ENCODE measurements at regions not wholly inside any gene's neighbourhood (a gene's known extent, or its start where the extent isn't known, plus 50 kb on each side); places are given as distances from the start of the nearest gene placed in this dataset.
"Not testable (repeated sequence)": the region's sequence is repeated elsewhere in the genome, so short reads cannot be mapped to it uniquely, and the experiment has no call there.

- H3K4me1 ChIP-seq (ENCODE audit: control insufficient read depth in 2 of 2, insufficient read depth in 2 of 2, low read length in 1 of 2) = no peaks in the 10 kb centered on the region
- peaks cover 0 to 2% of the 10 kb centered on the region in 2 donors for H3K36me3 ChIP-seq (ENCODE audit: control insufficient read depth in 2 of 2, insufficient read depth in 2 of 2, low read length in 1 of 2)
- H3K27ac ChIP-seq (ENCODE audit: low read depth in 2 of 2, low read length in 1 of 2) = no peak overlapping the region
- 81 to 89% methylated on average over 9 of the region's 9 CpGs for WGBS, 2 donors
- H3K9me3 ChIP-seq (ENCODE audit: control insufficient read depth in 2 of 2, insufficient read depth in 1 of 2, low read depth in 1 of 2, low read length in 1 of 2) = no peaks in the 10 kb centered on the region
- no peaks in the 10 kb centered on the region for H3K27me3 ChIP-seq (ENCODE audit: control insufficient read depth in 1 of 2, insufficient read depth in 2 of 2, low read length in 2 of 2)
- no peak overlapping the region for H3K4me3 ChIP-seq (ENCODE audit: low read depth in 1 of 2, low read length in 2 of 2)
Observed at GRCh38 chr3:124640635-124641306, 89.5 kb upstream of the UMPS start.

- Histone ChIP-seq H3K9me3 (ENCODE audit: control insufficient read depth in 2 of 2, insufficient read depth in 1 of 2, low read depth in 1 of 2, low read length in 1 of 2) (no peaks in the 10 kb centered on the region), H3K27me3 (ENCODE audit: control insufficient read depth in 1 of 2, insufficient read depth in 2 of 2, low read length in 2 of 2) (no peaks in the 10 kb centered on the region), H3K4me3 (ENCODE audit: low read depth in 1 of 2, low read length in 2 of 2) (no peak overlapping the region), H3K4me1 (ENCODE audit: control insufficient read depth in 2 of 2, insufficient read depth in 2 of 2, low read length in 1 of 2) (no peaks in the 10 kb centered on the region), H3K27ac (ENCODE audit: low read depth in 2 of 2, low read length in 1 of 2) (no peak overlapping the region), H3K36me3 (ENCODE audit: control insufficient read depth in 2 of 2, insufficient read depth in 2 of 2, low read length in 1 of 2) (peaks cover 0 to 2% of the 10 kb centered on the region in 2 donors)
- 91 to 93% methylated on average over 6 of the region's 6 CpGs for WGBS, 2 donors
Observed at GRCh38 chr3:124643453-124643852, 86.8 kb upstream of the UMPS start.

GRCh38 chr3:124646186-124646585 lies 84.1 kb upstream of the UMPS start:
- not testable (repeated sequence) for H3K27ac ChIP-seq (ENCODE audit: low read depth in 2 of 2, low read length in 1 of 2); H3K4me3 ChIP-seq (ENCODE audit: low read depth in 1 of 2, low read length in 2 of 2); H3K9me3 ChIP-seq (ENCODE audit: control insufficient read depth in 2 of 2, insufficient read depth in 1 of 2, low read depth in 1 of 2, low read length in 1 of 2); H3K4me1 ChIP-seq (ENCODE audit: control insufficient read depth in 2 of 2, insufficient read depth in 2 of 2, low read length in 1 of 2); H3K36me3 ChIP-seq (ENCODE audit: control insufficient read depth in 2 of 2, insufficient read depth in 2 of 2, low read length in 1 of 2); H3K27me3 ChIP-seq (ENCODE audit: control insufficient read depth in 1 of 2, insufficient read depth in 2 of 2, low read length in 2 of 2)
- 67 to 79% methylated on average over 4 of the region's 4 CpGs for WGBS, 2 donors

- Histone ChIP-seq H3K4me3 (ENCODE audit: low read depth in 1 of 2, low read length in 2 of 2) (no peak overlapping the region), H3K4me1 (ENCODE audit: control insufficient read depth in 2 of 2, insufficient read depth in 2 of 2, low read length in 1 of 2) (no peaks in the 10 kb centered on the region), H3K36me3 (ENCODE audit: control insufficient read depth in 2 of 2, insufficient read depth in 2 of 2, low read length in 1 of 2) (no peaks in the 10 kb centered on the region), H3K27ac (ENCODE audit: low read depth in 2 of 2, low read length in 1 of 2) (no peak overlapping the region), H3K27me3 (ENCODE audit: control insufficient read depth in 1 of 2, insufficient read depth in 2 of 2, low read length in 2 of 2) (no peaks in the 10 kb centered on the region), H3K9me3 (ENCODE audit: control insufficient read depth in 2 of 2, insufficient read depth in 1 of 2, low read depth in 1 of 2, low read length in 1 of 2) (no peaks in the 10 kb centered on the region)
- WGBS, 2 donors = 95 to 98% methylated on average over 2 of the region's 2 CpGs
Observed at GRCh38 chr3:124648551-124648950, 81.7 kb upstream of the UMPS start.

- Histone ChIP-seq H3K27me3 (ENCODE audit: control insufficient read depth in 1 of 2, insufficient read depth in 2 of 2, low read length in 2 of 2) (no peaks in the 10 kb centered on the region), H3K36me3 (ENCODE audit: control insufficient read depth in 2 of 2, insufficient read depth in 2 of 2, low read length in 1 of 2) (peaks cover 0 to 2% of the 10 kb centered on the region in 2 donors), H3K27ac (ENCODE audit: low read depth in 2 of 2, low read length in 1 of 2) (no peak overlapping the region), H3K4me3 (ENCODE audit: low read depth in 1 of 2, low read length in 2 of 2) (no peak overlapping the region), H3K4me1 (ENCODE audit: control insufficient read depth in 2 of 2, insufficient read depth in 2 of 2, low read length in 1 of 2) (no peaks in the 10 kb centered on the region), H3K9me3 (ENCODE audit: control insufficient read depth in 2 of 2, insufficient read depth in 1 of 2, low read depth in 1 of 2, low read length in 1 of 2) (no peaks in the 10 kb centered on the region)
- WGBS, 2 donors = 55 to 68% methylated on average over 4 of the region's 4 CpGs
Observed at GRCh38 chr3:124650798-124651197, 79.5 kb upstream of the UMPS start.

GRCh38 chr3:124651416-124651815 lies 78.8 kb upstream of the UMPS start:
- not testable (repeated sequence) for H3K36me3 ChIP-seq (ENCODE audit: control insufficient read depth in 2 of 2, insufficient read depth in 2 of 2, low read length in 1 of 2); H3K4me3 ChIP-seq (ENCODE audit: low read depth in 1 of 2, low read length in 2 of 2); H3K27ac ChIP-seq (ENCODE audit: low read depth in 2 of 2, low read length in 1 of 2); H3K4me1 ChIP-seq (ENCODE audit: control insufficient read depth in 2 of 2, insufficient read depth in 2 of 2, low read length in 1 of 2); H3K27me3 ChIP-seq (ENCODE audit: control insufficient read depth in 1 of 2, insufficient read depth in 2 of 2, low read length in 2 of 2); H3K9me3 ChIP-seq (ENCODE audit: control insufficient read depth in 2 of 2, insufficient read depth in 1 of 2, low read depth in 1 of 2, low read length in 1 of 2)
- WGBS, 2 donors = 92 to 96% methylated on average over 1 of the region's 1 CpG

GRCh38 chr3:124652009-124652408 lies 78.2 kb upstream of the UMPS start:
- no peak overlapping the region for H3K4me3 ChIP-seq (ENCODE audit: low read depth in 1 of 2, low read length in 2 of 2)
- H3K27ac ChIP-seq (ENCODE audit: low read depth in 2 of 2, low read length in 1 of 2) = no peak overlapping the region
- H3K9me3 ChIP-seq (ENCODE audit: control insufficient read depth in 2 of 2, insufficient read depth in 1 of 2, low read depth in 1 of 2, low read length in 1 of 2) = no peaks in the 10 kb centered on the region
- no peaks in the 10 kb centered on the region for H3K27me3 ChIP-seq (ENCODE audit: control insufficient read depth in 1 of 2, insufficient read depth in 2 of 2, low read length in 2 of 2)
- H3K4me1 ChIP-seq (ENCODE audit: control insufficient read depth in 2 of 2, insufficient read depth in 2 of 2, low read length in 1 of 2) = no peaks in the 10 kb centered on the region
- peaks cover 0 to 2% of the 10 kb centered on the region in 2 donors for H3K36me3 ChIP-seq (ENCODE audit: control insufficient read depth in 2 of 2, insufficient read depth in 2 of 2, low read length in 1 of 2)

- no peaks in the 10 kb centered on the region for H3K27me3 ChIP-seq (ENCODE audit: control insufficient read depth in 1 of 2, insufficient read depth in 2 of 2, low read length in 2 of 2)
- peaks cover 0 to 4% of the 10 kb centered on the region in 2 donors for H3K36me3 ChIP-seq (ENCODE audit: control insufficient read depth in 2 of 2, insufficient read depth in 2 of 2, low read length in 1 of 2)
- H3K4me1 ChIP-seq (ENCODE audit: control insufficient read depth in 2 of 2, insufficient read depth in 2 of 2, low read length in 1 of 2) = no peaks in the 10 kb centered on the region
- 76 to 96% methylated on average over 3 of the region's 3 CpGs for WGBS, 2 donors
- no peaks in the 10 kb centered on the region for H3K9me3 ChIP-seq (ENCODE audit: control insufficient read depth in 2 of 2, insufficient read depth in 1 of 2, low read depth in 1 of 2, low read length in 1 of 2)
- no peak overlapping the region for H3K27ac ChIP-seq (ENCODE audit: low read depth in 2 of 2, low read length in 1 of 2)
- no peak overlapping the region for H3K4me3 ChIP-seq (ENCODE audit: low read depth in 1 of 2, low read length in 2 of 2)
Observed at GRCh38 chr3:124653071-124653796, 77.0 kb upstream of the UMPS start.

- WGBS, 2 donors = 74 to 79% methylated on average over 4 of the region's 4 CpGs
- Histone ChIP-seq H3K27ac (ENCODE audit: low read depth in 2 of 2, low read length in 1 of 2) (no peak overlapping the region), H3K4me3 (ENCODE audit: low read depth in 1 of 2, low read length in 2 of 2) (no peak overlapping the region), H3K27me3 (ENCODE audit: control insufficient read depth in 1 of 2, insufficient read depth in 2 of 2, low read length in 2 of 2) (no peaks in the 10 kb centered on the region), H3K9me3 (ENCODE audit: control insufficient read depth in 2 of 2, insufficient read depth in 1 of 2, low read depth in 1 of 2, low read length in 1 of 2) (no peaks in the 10 kb centered on the region), H3K4me1 (ENCODE audit: control insufficient read depth in 2 of 2, insufficient read depth in 2 of 2, low read length in 1 of 2) (no peaks in the 10 kb centered on the region), H3K36me3 (ENCODE audit: control insufficient read depth in 2 of 2, insufficient read depth in 2 of 2, low read length in 1 of 2) (peaks cover 0 to 5% of the 10 kb centered on the region in 2 donors)
Observed at GRCh38 chr3:124653797-124654469, 76.3 kb upstream of the UMPS start.
